ENCODE measurements at regions not wholly inside any gene's neighbourhood (a gene's known extent, or its start where the extent isn't known, plus 50 kb on each side); places are given as distances from the start of the nearest gene placed in this dataset.

- H3K4me3 ChIP-seq (ENCODE audit: low read depth, low read length): no peak overlapping the region
- no peak for DNase-seq (ENCODE audit: low read depth)
- TF ChIP-seq CTCF (IDR thresholded peaks at IDR 0.05; ENCODE audit: insufficient read depth, low read depth, low read length): no peak
Measured at GRCh38 chr2:19119326-19120001, 239.0 kb downstream of the OSR1 start.

DNA sequence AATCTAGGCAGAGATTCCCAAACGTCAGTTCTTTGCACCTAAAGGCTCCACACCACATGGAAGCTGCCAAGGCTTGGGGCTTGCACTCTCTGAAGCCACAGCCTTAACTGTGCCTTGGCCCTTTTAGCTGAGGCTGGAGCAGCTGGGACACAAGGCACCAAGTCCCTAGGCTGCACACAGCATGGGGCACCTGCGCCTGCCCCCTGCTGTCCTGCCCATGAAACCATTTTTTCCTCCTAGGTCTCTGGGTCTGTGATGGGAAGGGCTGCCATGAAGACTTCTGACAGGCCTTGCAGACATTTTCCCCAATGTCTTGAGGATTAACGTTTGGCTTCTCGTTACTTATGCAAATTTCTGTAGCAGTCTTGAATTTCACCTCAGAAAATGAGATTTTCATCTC lies 241.5 kb downstream of the OSR1 start:
- no peak overlapping the region for H3K4me3 ChIP-seq (ENCODE audit: low read depth, low read length)
- DNase-seq (ENCODE audit: low read depth): no peak
- TF ChIP-seq CTCF (IDR thresholded peaks at IDR 0.05; ENCODE audit: insufficient read depth, low read depth, low read length): no peak

DNA sequence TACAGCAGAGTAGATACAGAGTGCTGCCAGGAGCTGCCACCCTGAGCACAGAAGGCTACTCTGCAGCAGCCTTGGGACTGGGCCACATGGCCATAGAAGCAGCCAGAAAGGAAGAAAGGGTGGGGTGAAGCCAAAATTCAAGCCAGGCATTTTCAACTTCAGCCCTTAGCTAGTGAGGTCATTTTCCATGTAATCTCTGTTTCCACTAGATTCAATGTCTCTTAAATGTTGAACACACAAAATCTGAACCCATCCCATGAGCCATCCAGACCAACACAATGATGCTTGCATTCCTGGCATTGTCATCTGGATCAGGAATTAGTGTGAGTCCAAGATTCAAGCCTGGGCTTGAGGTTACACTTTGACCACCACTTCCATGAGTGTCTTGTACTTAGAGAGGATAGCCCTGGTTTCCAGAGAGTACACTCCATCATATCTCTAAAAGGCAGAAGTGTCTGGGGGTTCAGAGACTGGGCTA lies 243.6 kb downstream of the OSR1 start:
- no peak for TF ChIP-seq CTCF (IDR thresholded peaks at IDR 0.05; ENCODE audit: insufficient read depth, low read depth, low read length)
- no peak for DNase-seq (ENCODE audit: low read depth)

GRCh38 chr2:19114126-19114525 lies 244.3 kb downstream of the OSR1 start:
- DNase-seq (ENCODE audit: low read depth): peak; percentile 61
- no peak for TF ChIP-seq CTCF (IDR thresholded peaks at IDR 0.05; ENCODE audit: insufficient read depth, low read depth, low read length)
- no peak overlapping the region for H3K4me3 ChIP-seq (ENCODE audit: low read depth, low read length)

More for the DNA sequence above, 243.6 kb downstream of the OSR1 start:
- H3K4me3 ChIP-seq (ENCODE audit: low read depth, low read length): no peak overlapping the region

DNA sequence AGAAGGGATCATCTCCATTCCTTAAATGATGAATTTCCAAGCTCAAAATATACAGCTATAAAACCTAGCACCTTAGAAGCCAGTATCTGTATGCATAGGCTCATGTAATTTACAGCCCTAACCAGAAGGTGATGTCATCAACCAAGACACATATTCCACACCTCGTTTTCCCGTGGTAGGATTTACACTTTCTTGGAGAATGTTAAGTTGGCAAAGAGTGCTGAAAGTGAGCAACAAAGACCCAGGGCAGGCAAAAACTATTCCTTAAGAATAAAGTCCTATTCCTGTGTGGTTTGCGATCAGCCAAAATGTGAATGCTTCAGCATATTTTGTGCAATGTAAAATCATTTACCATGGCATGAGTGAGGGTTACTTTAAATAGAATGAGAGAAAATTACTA lies 247.1 kb downstream of the OSR1 start:
- DNase-seq (ENCODE audit: low read depth): no peak
- TF ChIP-seq CTCF (IDR thresholded peaks at IDR 0.05; ENCODE audit: insufficient read depth, low read depth, low read length): no peak
- no peak overlapping the region for H3K4me3 ChIP-seq (ENCODE audit: low read depth, low read length)

DNA sequence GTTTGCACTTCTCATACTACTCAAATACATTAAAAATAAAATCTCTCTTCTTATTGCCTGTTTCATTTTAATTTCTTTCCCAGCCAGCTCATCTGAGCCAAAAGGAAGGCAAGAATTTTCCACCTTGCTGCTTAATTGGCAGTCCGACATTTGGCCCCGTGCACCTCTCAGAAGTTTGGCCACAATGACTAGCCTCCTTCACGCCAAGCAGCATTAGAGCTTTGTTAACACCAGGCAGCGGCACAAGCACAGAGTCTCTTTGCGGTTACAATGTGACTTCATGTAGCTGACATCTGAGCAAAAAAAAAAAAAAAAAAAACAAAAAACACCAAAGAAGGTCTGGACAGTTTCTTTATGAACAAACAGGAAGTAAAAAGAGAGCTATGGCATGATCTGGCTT lies 248.9 kb downstream of the OSR1 start:
- H3K4me3 ChIP-seq (ENCODE audit: low read depth, low read length): no peak overlapping the region
- DNase-seq (ENCODE audit: low read depth): no peak
- TF ChIP-seq CTCF (IDR thresholded peaks at IDR 0.05; ENCODE audit: insufficient read depth, low read depth, low read length): no peak

DNA sequence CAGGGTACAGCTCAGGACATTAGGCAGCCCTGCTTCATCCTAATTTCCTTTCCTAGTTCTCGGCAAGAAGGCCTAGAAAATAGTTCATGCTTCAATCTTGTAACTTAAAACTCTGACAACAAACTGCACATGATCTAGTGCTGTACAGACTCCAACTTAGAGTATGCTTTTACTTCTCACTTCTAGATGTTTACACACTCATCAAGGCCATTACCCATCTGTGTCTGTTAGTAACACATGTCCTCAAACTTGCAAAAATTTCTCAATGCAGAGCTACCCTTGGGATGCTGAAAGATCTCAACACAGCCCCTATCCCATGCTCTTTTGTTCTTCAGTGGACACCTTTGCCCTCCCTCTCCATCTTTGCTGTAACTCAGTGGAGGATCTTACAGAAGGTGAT lies 252.0 kb downstream of the OSR1 start:
- no peak overlapping the region for H3K4me3 ChIP-seq (ENCODE audit: low read depth, low read length)
- TF ChIP-seq CTCF (IDR thresholded peaks at IDR 0.05; ENCODE audit: insufficient read depth, low read depth, low read length): no peak
- no peak for DNase-seq (ENCODE audit: low read depth)

All from fibroblast of villous mesenchyme (primary cell).